Neural crest cell (in vitro differentiated cells): ENCODE measurements at regions not wholly inside any gene's neighbourhood (a gene's known extent, or its start where the extent isn't known, plus 50 kb on each side); places are given as distances from the start of the nearest gene placed in this dataset.

Experiments used
- DNase-seq: peaks from one replicate; pipeline ENCODE4 v3.0.0; 2021; ENCODE audit warnings: low read depth, mixed read lengths, low spot score
- H3K27ac Mint-ChIP-seq: one replicate; pipeline ENCODE4 v1.8.0; 2021; ENCODE audit warnings: mild to moderate bottlenecking, mixed read lengths; ENCODE audit not compliant: unreplicated experiment
- H3K27me3 Mint-ChIP-seq: 2 replicates; pipeline ENCODE4 v1.8.0; 2021; ENCODE audit warnings: low read depth, mild to moderate bottlenecking, mixed read lengths
- H3K36me3 Mint-ChIP-seq: 2 replicates; pipeline ENCODE4 v1.8.0; 2021; ENCODE audit warnings: low read depth, mild to moderate bottlenecking, mixed read lengths
- H3K4me1 Mint-ChIP-seq: 2 replicates; pipeline ENCODE4 v1.8.0; 2021; ENCODE audit warnings: mixed read lengths
- H3K4me3 Mint-ChIP-seq: one replicate; pipeline ENCODE4 v1.8.0; 2021; ENCODE audit warnings: mild to moderate bottlenecking, mixed read lengths
- H3K9me3 Mint-ChIP-seq: 2 replicates; pipeline ENCODE4 v1.8.0; 2021; ENCODE audit warnings: mixed read lengths
- TF ChIP-seq, protein P1 (sequence below): fragments of 200-600 bp; sonication (generic); conservative IDR thresholded peaks from 2 replicates; pipeline ENCODE4 v1.5.0; 2021; ENCODE audit warnings: antibody characterized with exemption, mild to moderate bottlenecking

GRCh38 chr3:177679568-177680471 is 482.5 kb upstream of the TBL1XR1 start:
- Mint-ChIP-seq H3K4me3 (no peak overlapping the region), H3K9me3 (peaks cover 7% of the 10 kb centered on the region), H3K27ac (no peak overlapping the region), H3K4me1 (peaks cover 58% of the 10 kb centered on the region), H3K36me3 (no peaks in the 10 kb centered on the region), H3K27me3 (no peaks in the 10 kb centered on the region)
- TF ChIP-seq, protein P1, sequence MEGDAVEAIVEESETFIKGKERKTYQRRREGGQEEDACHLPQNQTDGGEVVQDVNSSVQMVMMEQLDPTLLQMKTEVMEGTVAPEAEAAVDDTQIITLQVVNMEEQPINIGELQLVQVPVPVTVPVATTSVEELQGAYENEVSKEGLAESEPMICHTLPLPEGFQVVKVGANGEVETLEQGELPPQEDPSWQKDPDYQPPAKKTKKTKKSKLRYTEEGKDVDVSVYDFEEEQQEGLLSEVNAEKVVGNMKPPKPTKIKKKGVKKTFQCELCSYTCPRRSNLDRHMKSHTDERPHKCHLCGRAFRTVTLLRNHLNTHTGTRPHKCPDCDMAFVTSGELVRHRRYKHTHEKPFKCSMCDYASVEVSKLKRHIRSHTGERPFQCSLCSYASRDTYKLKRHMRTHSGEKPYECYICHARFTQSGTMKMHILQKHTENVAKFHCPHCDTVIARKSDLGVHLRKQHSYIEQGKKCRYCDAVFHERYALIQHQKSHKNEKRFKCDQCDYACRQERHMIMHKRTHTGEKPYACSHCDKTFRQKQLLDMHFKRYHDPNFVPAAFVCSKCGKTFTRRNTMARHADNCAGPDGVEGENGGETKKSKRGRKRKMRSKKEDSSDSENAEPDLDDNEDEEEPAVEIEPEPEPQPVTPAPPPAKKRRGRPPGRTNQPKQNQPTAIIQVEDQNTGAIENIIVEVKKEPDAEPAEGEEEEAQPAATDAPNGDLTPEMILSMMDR, result no peak
- DNase-seq, result no peak

DNA sequence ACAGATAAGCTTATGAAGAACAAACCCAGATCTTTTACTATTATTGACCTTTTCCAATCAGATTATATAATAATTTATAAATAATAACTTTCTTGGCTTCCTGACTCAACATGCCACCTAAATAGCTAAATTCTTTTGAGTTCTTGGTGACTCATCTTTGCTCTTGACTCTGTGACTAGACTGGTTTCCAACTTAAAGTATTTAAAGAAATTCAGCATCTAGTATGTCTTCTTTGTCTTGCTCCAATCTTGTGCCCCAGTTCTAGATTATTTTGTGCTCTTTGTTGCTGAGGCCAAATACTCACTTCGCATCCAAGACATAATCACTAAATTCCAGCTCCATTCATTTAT is 483.2 kb upstream of the TBL1XR1 start:
- H3K27me3 Mint-ChIP-seq, result no peaks in the 10 kb centered on the region
- no peaks in the 10 kb centered on the region for H3K36me3 Mint-ChIP-seq
- H3K4me1 Mint-ChIP-seq, result peaks cover 58% of the 10 kb centered on the region
- H3K9me3 Mint-ChIP-seq, result peaks cover 7% of the 10 kb centered on the region
- TF ChIP-seq, protein P1, result no peak
- DNase-seq, result no peak
- no peak overlapping the region for H3K4me3 Mint-ChIP-seq
- no peak overlapping the region for H3K27ac Mint-ChIP-seq

- no peak for DNase-seq
- Mint-ChIP-seq H3K4me3 (no peak overlapping the region), H3K27me3 (no peaks in the 10 kb centered on the region), H3K4me1 (peaks cover 56% of the 10 kb centered on the region), H3K27ac (no peak overlapping the region), H3K9me3 (peaks cover 7% of the 10 kb centered on the region), H3K36me3 (no peaks in the 10 kb centered on the region)
- TF ChIP-seq, protein P1, result no peak
These were observed 483.9 kb upstream of the TBL1XR1 start for GRCh38 chr3:177681156-177681555.

DNA sequence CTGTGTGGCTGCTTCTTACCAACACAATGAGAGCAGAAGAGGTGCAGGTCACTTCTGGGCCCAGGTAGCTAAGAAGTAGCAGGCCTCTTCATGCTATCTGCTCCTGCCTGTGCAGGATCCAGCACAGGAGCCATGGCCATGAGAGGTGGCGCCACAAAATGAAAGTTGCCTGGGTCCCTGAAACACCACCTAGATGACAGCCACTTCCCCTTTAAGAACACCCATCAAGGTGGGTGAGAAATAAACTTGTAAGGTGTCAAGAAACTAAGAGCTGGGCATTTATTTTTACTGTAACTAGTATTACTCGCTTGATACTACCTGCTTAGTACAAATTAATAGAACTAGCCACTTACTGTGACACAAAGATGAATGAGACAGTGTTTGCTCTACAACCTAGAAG is 484.6 kb upstream of the TBL1XR1 start:
- DNase-seq, result no peak
- no peak overlapping the region for H3K4me3 Mint-ChIP-seq
- TF ChIP-seq, protein P1, result no peak
- no peak overlapping the region for H3K27ac Mint-ChIP-seq
- H3K4me1 Mint-ChIP-seq, result peaks cover 50% of the 10 kb centered on the region
- H3K36me3 Mint-ChIP-seq, result no peaks in the 10 kb centered on the region
- peaks cover 7% of the 10 kb centered on the region for H3K9me3 Mint-ChIP-seq
- no peaks in the 10 kb centered on the region for H3K27me3 Mint-ChIP-seq

DNA sequence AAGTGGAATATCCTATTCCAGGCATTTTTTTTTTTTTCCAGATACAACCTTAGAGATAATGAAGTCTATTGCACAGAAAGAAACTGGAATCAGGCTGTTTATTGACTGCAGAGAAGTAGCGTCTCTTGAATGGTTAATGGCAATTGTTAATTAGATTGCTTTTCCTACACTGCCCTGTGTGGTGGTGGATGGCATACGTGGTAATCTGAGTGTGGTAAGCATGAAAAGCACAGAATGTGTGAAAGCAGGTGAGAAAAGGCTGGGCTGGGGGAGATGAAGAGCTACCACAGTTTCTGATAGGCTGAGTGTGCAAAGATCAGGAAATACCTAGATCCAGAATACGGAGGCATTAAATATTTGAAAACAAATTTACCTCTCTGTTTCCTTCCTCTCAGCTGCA is 486.3 kb upstream of the TBL1XR1 start:
- no peaks in the 10 kb centered on the region for H3K27me3 Mint-ChIP-seq
- H3K36me3 Mint-ChIP-seq, result no peaks in the 10 kb centered on the region
- H3K9me3 Mint-ChIP-seq, result peaks cover 7% of the 10 kb centered on the region
- H3K4me3 Mint-ChIP-seq, result no peak overlapping the region
- DNase-seq, result no peak
- H3K27ac Mint-ChIP-seq, result no peak overlapping the region
- peaks cover 58% of the 10 kb centered on the region for H3K4me1 Mint-ChIP-seq
- TF ChIP-seq, protein P1, result no peak
